Ecto neural progenitor cell (in vitro differentiated cells): ENCODE measurements at regions not wholly inside any gene's neighbourhood (a gene's known extent, or its start where the extent isn't known, plus 50 kb on each side); places are given as distances from the start of the nearest gene placed in this dataset.

Source experiments
- DNase-seq: peaks from one replicate; pipeline ENCODE4 v3.0.0-alpha.2; 2018; ENCODE audit warnings: low spot score

DNA sequence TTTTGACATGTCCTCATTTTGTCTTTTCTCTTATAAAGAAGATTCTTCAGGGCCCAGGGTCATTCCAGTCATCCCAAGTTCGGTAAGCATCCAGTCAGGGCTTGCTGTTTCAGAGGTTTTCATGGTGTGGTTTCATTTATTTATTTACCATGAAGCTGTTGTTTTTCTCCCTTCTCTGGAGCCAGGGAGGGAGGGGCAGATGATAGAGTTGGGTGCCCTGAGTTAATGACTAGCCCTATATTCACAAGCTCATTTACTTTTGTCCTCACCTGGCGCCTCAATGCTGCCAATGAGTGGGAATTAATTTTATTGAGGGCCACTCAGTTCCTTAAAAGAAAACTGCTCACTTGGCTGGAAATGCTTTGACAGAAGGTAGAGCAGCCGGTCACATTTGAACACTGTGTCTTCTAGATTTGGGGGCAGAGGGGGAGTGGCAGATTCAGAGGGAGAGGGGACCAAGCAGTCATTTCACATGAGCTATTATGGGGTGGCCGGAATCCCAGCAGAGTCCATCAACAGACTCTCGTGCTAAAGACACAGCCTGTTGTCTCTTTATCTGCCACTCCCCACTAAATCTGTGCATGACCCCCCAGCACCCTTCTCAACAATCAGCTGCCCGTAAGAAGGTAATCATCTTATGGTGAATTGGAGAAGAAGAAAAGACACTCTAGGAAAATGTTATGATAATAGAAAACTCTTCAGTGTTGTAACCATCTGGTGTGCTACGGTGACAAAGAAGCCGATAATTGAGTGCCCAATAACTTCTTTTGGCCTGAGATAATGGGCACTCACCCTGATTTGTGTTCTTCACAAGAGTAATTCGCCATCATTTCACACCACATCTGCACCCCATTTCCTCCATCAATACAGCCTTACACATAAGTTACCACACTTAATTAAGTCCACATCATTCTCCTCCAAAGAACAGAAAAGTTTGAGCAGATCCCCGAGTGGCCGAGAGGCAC, 573.5 kb upstream of the JAG1 start:
- no peak for DNase-seq

DNA sequence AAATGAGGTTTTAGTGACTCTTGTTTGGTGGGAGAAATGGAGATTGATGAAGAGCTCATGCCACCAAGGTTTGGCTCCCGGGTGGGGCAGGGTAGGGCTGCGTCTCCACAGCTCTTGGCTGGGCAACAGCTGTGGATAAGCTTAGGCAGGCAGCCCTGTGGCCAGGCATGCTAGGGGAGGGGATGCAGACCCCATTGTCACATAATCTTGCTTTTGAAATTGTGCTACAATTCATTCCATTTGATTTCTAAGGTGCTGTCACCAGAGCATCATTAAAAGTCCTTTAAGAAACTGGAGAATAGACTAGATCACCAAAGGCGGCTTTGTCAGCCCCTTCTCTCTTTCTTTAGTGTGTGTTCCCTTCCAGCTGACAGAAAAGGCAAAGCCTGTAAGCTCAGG, 574.2 kb upstream of the JAG1 start:
- peak; percentile 58 for DNase-seq

DNA sequence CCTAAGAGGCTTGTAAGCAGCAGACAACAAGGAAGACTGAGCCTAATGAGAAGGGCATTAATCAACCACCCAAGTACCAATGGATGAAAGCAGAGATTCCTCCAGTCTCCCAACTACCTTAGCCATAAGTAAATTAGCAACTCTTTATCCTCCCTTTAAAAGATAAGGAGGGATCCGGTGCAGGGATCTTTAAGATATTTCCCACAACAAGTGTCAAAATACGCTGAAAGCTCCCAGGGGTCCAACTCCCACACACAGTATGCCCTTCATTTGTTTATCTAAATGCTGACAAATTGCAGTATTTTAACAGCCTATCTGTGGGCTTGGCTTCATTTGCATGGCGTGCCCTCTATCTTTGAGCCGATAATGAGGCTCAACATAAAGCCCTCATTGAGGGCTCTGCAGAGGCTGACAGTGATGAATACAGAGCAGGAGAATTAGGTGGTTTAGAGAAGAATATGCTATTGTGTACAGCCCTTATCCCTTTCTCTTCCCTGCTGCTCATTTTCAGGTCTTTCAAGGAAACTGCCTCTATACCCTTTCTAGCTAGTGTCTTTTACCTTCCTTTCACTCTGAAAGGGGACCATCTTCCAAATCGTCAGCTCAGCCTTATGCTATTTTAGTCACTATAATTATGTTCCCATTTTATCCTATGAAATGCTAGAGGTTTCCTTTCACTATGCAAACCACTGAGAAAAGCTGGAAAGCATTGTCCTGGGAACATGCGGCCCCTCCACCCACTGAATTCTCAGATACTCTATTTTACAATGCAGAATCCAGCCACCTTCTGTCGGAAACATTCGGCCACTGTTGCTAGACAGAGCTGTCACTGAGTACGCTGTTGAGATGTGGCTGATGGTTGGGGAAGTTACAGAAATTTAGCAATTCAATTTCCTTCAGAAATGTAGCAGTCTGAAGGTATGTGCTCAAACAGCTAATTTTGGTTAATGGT, 575.2 kb upstream of the JAG1 start:
- peak; percentile 56 for DNase-seq

DNA sequence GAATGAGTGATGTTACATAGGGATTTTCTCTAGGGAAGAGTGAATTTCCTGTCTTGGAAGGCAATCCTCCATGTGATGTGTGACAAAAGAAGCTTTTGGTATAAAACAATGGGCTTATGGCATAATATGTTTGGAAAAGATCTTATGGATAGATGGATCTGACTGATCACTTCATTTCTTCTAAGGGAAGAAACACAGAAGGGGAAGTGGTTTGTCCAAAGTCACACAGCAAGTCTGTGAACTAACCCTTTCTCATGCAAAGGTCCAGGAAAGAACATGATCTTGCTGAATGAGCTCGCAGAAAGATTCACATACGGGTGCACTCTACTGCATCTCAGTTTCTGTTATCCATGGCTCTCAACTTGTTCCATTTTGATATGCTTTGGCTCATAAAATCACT, 575.9 kb upstream of the JAG1 start:
- no peak for DNase-seq

DNA sequence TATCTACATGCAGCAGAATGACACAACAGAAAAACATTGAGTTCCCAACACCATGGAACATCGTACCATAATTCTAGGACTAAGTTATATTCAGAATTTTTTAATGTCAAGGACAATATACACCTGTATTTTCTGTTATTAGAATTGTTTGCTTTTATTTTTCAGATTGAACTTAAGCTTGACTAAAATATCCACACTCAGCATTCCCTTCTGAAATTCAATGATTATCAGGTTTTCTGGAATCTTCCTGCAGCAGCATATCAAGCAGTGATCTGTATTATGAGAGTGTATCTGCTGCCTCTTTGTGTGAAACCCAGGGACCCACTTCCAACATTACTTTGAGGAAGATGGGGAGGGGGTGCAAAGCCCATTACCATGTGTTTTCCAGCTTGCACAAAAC, 578.6 kb upstream of the JAG1 start:
- DNase-seq, result no peak

DNA sequence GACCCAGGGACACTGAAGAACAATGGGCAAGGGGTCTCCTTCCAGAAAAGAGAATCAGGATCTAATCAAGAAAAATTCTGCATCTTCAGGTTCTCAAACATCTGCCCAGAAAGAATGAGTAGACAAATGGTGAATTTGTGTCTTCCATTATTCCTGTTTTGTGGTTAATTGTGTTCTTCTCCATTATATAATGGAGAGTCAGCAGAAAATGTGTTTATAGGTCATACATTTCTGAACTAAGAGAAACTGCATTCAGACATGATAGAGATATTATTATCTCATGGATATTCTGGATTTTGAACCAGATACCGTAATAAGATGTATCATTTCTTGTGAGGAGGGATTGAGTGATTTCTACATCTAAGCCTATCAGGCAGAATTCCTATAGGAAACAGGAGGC, 581.7 kb upstream of the JAG1 start:
- DNase-seq, result no peak

DNA sequence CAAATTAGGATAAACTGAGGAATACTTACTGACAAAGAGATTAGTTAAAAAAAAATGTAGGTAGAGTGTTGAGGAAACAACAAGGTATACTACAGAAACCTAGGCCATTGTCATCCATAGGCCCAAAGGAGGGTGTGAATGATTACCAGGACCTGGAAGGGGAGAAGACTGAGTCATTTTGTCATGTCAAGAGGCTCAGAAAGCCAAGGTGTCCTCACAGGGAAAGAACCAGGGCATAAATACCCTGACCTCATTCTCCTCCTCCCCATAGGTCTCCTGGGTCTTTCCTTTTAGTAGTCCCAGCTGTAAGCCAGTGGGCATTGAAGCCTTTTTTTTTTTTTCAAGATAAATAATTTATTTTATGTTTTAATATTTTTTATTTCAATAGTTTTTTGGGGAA, 582.1 kb upstream of the JAG1 start:
- no peak for DNase-seq

DNA sequence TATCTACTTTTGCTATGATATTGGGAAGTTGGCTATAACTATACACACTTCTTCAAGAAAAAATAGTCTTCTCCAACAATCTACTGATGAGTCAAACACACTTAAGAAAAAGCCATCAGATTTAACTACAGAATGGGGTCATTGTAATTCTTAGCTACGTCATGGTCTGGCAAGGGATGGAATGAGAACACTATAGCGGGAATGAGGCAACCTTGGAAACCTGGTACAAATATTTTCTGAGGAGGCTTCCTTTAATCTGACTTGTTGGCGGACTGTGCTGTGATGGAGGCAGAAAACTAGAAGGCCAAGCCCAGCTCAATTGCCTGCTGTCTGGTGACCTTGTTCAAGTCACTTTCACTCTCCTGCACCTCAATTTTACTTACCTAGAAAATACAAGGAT, 586.8 kb upstream of the JAG1 start:
- DNase-seq, result no peak

DNA sequence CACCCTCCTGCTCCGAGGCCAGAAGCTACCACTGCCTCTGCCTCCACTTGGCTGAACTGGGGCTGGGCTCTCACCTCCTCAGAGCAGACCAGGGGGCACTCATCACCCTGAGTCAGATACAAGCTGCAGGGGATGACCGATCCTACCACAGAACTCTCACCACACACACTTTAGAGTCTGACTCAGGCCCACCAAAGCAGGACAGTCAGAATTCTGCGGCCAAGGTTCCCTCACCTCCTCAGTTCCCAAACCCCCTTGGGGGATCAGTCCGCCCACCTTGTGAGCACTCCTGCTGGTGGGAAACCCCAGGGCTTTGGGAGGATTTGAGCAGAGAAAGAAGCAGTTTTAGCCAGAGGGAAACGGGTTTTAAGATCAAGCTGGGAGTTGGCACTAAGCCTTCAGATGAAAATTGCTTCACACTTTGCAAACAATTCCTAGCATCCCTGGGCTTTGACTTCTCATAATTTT, 587.8 kb upstream of the JAG1 start:
- DNase-seq, result no peak

DNA sequence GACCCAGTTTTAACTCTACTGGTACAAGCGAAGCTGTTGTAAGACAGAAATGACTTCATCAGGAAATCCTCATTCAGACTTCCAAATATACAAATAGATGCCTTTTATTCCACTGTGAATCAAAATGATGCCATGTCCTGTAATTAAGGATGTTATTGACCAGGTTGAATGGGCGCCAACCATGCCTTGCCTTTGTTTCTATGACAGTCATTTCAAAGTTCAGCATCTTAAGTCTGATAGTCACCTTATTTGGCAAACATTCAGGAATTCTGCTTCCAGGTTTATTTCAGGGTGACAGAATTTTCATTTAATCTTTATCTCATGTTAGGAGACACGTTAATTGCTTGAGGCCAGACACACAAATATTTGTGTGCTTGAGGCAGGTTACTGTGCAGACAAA, 592.8 kb upstream of the JAG1 start:
- no peak for DNase-seq

DNA sequence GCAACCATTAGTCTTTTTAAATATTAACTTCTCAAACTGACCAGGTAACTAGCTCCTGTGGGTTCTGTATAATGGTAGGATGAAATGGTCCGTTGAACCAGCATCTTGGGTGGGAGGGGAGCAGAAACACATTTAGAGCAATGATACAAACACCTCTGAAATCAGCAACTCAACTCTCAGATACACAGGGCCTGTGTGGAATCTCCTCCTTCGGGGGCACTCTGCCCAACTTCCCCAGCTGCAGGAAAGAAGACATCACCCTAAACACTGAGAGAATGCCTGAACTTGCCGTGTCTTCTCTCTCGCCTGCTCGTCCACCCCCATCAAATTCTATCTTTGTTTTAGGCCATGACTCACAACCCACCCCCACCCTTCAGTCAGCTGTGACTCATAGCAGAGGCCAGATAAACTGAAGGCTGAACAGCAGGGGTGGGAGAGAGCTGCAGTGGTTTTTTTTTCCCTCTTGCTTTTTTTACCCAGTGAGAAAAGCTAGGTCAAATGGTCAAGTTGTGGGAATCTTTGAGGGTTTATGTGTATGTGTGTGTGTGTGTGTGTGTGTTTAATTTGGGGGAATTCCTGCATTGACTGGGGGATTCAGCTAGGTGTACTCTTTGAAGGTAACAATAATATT, 593.4 kb upstream of the JAG1 start:
- no peak for DNase-seq

DNA sequence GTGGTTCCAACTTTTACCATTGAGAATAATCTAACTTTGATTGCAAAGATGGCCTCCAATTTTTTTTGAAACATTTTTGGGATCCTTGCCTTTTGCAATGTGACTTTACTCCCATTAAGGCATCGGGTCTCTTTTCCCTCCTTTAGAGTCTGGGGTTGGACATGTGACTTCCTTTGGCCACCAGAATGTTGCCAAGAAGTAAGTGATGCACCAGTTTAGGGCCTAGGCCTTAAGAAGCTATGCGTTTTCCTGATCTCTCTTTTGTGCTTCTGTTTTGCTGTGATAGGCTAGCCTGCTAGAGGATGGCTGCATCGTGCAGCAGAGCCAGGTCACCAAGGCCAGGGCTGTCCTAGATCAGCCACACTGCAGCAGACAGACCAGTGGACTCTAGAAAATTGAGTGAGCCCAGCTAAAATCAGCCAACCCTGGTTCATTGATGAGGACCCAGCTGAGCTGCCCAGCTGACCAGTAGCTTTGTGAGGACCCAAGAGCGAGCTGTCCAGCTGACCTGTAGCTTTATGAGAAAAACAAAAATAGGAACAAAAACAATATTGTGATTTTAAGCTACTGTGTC, 594.0 kb upstream of the JAG1 start:
- no peak for DNase-seq

DNA sequence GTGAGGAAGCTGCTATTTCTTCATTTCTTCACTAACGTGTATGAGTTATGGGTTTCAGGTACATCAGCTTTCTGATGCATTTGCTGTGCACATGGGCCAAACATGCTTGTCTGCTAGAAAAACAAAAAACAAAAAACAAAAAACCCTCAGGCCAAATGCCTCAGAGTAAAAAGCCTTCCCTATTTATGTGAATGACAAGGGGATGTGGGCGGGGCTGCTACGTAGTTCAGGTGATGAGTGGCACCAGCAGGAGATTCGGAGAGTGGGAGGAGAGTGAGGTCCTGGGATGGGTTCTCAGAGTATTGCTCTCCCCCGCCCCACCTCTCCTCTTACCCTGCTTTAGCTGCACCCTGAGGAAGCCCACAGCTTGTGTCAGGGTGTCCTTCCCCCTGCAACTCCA, 596.8 kb upstream of the JAG1 start:
- no peak for DNase-seq

DNA sequence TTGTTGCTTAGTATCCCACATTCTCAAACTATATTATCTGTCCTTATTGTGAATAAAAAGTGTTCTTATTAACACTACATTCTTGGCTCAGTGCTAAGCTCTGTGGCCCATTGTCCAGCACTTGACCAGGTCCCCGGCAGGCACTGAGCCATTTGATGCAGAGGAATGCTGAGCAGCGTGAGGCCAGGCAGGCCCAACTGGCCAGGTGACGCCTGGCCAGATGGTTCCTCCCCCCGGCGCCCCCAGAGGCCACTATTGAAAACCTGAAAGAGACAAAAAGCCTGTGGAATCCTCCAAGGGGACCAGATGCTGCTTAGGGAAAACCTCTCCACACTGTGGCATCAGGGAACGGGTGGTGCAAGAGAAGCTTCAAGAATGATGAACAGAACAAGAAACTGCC, 597.5 kb upstream of the JAG1 start:
- peak; percentile 85 for DNase-seq

DNA sequence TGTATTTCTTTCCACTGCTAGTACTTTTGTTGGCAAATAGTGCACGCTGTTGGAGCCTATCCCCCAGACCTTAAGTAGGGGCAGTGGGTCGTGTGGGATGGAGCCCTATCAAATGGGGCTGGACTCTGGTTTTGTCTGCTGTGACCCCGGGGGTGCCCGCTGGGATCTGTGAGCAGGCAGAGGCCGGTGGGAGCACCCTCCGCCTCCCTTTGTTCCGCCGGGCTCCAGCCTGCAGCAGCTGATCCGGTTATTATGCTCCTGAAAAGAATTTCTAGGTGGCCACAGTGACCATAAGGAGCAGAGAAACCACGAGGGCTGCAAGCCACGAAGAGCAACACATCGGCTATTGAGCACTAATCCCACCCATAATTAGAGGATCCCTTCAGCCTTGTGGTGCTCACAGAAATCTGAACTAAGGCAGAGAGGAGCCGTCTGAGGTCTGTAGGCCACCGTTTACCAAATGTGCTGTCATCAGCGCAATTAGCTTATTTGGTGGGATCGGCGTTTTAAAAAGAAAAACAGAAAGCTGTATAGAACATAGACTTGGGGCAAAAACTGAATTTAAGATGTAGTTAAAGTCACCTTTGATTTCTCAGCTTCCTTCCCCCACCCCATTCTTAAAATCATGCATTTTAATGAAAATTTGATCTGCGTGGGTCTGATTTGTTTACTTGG, 598.3 kb upstream of the JAG1 start:
- peak; percentile 76 for DNase-seq

DNA sequence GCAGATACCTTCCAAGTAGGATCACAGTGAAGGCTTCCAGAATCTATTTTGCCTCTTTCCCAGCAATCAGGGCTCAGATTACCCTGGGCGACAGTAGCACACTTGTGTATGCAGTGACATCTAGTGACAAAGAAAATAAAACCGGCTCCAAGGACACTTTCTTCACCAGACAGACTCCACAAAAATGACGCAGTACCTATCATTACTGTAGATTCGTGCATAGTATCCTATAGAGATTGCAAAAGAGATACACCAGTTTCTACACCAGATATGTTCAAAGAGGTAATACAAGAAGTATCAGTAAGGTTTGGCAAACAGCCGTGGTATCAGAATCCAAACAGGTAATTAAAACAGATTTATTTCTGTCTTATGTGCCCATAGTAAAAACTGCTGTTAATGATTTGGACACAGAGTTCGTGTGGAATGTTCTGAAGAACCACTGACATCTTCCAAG, 600.4 kb upstream of the JAG1 start:
- DNase-seq, result peak; percentile 61

DNA sequence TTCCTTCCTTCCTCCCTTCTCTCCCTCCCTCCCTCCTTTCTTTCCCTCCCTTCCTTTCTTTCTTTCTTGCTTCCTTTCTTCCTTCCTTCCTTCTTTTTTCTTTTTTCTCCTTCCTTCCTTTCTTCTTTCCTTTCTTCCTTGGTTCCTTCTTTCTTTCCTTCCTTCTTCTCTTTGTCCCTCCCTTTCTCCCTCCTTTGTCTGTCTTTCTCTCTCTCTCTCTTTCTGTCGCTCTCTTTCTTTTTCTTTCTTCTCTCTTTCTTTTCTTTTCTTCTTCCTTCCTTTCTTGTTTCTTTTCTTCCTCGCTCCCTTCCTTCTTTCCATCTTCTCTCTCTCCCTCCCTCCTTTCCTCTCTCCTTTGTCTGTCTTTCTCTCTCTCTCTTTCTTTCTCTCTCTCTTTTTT, 601.9 kb upstream of the JAG1 start:
- no peak for DNase-seq

DNA sequence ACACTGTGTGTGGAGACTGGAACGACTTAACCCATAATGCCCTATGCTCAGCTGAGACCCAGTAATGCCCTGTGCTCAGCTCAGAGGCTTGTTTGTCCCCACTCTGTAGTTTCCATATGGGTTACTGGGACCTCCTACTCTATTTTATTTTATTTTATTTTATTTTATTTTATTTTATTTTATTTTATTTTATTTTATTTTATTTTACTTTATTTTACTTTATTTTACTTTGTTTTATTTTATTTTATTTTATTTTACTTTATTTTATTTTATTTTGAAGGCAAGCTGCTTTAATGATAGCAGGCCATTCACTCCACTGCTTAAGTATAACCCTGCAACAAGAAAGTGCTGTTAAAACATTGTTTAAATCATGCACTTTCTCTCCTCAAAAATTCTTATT, 603.4 kb upstream of the JAG1 start:
- DNase-seq, result no peak

DNA sequence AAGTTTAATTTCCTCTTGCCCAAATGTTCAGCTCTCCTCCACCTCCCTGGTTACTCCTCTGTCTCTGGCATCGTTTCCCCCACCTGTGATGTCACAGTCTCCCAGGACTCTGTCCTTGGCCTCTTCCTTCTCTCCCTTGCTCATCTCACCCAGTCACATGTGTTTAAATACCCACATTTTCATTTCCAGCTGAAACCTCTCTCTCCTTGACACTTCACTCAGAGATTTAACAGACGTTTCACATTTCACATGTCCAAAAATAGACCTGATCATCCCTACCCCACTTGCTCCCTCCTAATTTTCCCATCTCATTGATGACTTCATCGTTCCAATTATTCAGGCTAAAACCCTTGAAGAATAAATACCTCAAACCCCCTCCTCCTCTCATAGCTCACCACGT, 604.1 kb upstream of the JAG1 start:
- no peak for DNase-seq

DNA sequence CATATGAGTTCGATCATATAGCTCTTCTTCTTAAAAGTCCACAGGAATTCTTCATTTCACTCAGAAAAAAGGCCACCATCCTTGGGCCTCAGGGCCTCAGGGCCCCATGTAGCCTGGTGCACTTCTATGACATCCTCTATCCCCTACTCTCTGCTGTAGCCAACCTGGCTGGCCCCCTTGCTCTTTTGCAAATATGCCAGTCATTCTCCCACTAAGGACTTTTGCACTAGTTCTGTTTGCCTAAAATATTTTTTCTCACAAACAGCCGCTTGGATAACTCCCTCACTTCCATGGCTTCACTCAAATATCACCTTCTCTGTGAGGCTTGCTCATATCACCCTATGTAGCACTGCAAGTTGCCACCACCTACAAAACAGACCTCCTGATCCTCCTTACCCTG, 604.7 kb upstream of the JAG1 start:
- no peak for DNase-seq

DNA sequence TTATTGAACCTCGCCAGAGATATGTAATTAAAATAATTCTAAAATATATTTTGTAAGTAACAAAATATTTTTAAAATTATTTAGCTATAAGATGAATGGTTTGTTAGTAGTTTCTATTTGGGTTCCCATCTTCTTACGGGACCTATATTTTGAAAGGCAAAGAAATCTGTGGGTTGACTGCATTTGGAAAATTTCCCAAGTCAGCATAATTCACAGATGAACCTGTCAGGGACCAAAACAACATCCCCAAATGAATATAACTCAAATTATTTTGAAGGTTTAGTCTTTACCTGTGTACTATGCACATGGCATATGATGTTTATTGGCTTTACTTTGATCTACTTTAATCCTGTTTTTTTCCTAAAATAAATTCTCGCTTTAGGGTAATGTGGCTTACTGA, 607.4 kb upstream of the JAG1 start:
- DNase-seq, result no peak
